ENCODE measurements at regions not wholly inside any gene's neighbourhood (a gene's known extent, or its start where the extent isn't known, plus 50 kb on each side); places are given as distances from the start of the nearest gene placed in this dataset.
"Not testable (repeated sequence)": the region's sequence is repeated elsewhere in the genome, so short reads cannot be mapped to it uniquely, and the experiment has no call there.

DNA sequence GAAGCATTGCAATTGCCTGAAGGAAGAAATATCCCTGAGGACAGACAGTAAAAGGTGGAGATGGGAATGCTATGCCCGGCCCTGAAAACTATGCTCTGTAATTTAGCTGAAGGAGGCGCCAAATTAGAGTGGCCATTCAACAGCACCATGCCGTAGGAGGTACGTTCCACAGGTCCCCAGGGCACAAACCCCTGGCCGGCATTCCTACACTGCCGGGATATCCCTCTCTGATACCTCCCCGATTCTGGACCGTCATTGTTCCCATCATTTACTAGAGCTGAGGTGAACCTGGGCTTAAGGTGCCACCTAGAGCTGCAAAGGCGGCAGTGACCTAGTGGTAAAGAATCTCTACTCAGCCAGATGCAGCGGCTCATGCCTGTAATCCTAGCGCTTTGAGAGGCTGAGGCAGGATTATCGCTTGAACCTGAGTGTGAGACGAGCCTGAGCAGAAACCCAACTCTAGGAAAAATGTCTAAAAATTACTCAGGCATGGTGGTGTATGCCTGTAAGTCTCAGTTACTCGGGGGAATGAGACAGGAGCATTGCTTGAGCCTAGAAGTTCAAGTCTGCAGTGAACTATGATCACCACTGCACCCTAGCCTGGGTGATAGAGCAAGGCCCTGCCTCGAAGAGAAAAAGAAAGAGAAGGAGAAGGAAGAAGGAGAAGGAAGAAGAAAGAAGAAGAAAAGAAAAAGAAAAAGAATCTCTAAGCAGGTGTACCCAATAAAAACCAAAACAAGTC is 53.0 kb upstream of the TNKS2 start:
- Histone ChIP-seq H3K27me3 (no peaks in the 10 kb centered on the region), H3K9me3 (no peaks in the 10 kb centered on the region), H3K4me3 (no peak overlapping the region), H3K27ac (no peak overlapping the region), H3K4me1 (no peaks in the 10 kb centered on the region), H3K36me3 (replicated peaks in 1 of 2; ENCODE audit: insufficient read depth in 1 of 2, low read depth in 2 of 2) (no peaks in the 10 kb centered on the region)
- DNase-seq (peak; percentile 12 to 44 (median 24)), ATAC-seq (peak; percentile 45)
- TF ChIP-seq, protein P1, sequence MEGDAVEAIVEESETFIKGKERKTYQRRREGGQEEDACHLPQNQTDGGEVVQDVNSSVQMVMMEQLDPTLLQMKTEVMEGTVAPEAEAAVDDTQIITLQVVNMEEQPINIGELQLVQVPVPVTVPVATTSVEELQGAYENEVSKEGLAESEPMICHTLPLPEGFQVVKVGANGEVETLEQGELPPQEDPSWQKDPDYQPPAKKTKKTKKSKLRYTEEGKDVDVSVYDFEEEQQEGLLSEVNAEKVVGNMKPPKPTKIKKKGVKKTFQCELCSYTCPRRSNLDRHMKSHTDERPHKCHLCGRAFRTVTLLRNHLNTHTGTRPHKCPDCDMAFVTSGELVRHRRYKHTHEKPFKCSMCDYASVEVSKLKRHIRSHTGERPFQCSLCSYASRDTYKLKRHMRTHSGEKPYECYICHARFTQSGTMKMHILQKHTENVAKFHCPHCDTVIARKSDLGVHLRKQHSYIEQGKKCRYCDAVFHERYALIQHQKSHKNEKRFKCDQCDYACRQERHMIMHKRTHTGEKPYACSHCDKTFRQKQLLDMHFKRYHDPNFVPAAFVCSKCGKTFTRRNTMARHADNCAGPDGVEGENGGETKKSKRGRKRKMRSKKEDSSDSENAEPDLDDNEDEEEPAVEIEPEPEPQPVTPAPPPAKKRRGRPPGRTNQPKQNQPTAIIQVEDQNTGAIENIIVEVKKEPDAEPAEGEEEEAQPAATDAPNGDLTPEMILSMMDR (IDR thresholded peaks at IDR 0.05), result peak in 4 of 7 experiments; percentile 29 to 49 (median 36)
- no peak for TF ChIP-seq POLR2A (IDR thresholded peaks at IDR 0.05)
- 39 to 50% methylated on average over 11 to 15 of the region's 15 CpGs for WGBS, 2 donors
- intact Hi-C loops (cut with DNase I), result no loop called here

DNA sequence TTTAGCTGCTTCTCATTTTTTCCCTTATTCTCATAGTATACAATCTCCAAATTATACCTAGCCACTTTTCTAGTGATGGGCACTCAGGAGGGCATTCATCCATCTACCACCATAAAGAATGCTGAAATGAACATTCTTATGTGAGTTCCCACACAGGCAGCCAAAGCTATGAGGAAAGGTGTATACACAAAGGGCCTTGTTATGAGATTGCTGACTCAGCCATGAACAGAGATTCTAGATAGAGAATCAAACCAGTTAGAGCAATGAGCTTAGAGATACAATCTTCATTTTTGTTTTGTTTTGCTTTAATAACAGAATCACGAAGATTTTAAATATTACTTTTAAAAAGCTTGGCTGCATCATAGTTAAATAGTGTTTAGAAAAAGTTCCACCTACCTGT is 54.8 kb upstream of the TNKS2 start:
- peak; percentile 50 for ATAC-seq
- intact Hi-C loops (cut with DNase I), result no loop called here
- 52 to 53% methylated on average over 1 of the region's 1 CpG for WGBS, 2 donors

DNA sequence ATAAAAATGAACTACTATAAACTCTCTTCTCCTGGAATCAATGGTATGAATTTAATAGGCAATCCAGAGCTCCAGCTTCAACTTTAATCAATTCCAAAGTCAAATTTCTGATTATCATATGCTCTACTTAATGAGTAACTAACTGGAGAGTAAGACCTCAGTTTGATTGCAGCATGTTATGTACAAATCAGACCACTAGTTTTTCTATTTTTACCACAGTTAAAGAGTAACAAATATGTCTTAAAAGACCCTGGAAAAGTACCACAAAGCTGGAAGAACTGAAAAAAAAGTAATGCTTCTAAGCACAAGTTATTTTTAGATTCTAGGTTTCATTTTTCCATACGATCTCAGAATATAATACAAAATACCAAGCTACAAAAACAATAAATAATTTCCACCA is 56.0 kb upstream of the TNKS2 start:
- Histone ChIP-seq H3K27ac (no peak overlapping the region), H3K4me3 (no peak overlapping the region), H3K4me1 (no peaks in the 10 kb centered on the region), H3K27me3 (no peaks in the 10 kb centered on the region), H3K9me3 (no peaks in the 10 kb centered on the region), H3K36me3 (replicated peaks in 1 of 2; ENCODE audit: insufficient read depth in 1 of 2, low read depth in 2 of 2) (no peaks in the 10 kb centered on the region)
- WGBS, 2 donors, result 0 to 8% methylated on average over 1 of the region's 1 CpG
- no peak for TF ChIP-seq POLR2A (IDR thresholded peaks at IDR 0.05)
- TF ChIP-seq, protein P1 (IDR thresholded peaks at IDR 0.05), result no peak
- ATAC-seq, result no peak
- no peak for DNase-seq
- intact Hi-C loops (cut with DNase I), result no loop called here

More for the DNA sequence above, 54.8 kb upstream of the TNKS2 start:
- Histone ChIP-seq H3K9me3 (no peaks in the 10 kb centered on the region), H3K4me1 (no peaks in the 10 kb centered on the region), H3K4me3 (no peak overlapping the region), H3K27me3 (no peaks in the 10 kb centered on the region), H3K36me3 (replicated peaks in 1 of 2; ENCODE audit: insufficient read depth in 1 of 2, low read depth in 2 of 2) (no peaks in the 10 kb centered on the region), H3K27ac (no peak overlapping the region)
- no peak for TF ChIP-seq POLR2A (IDR thresholded peaks at IDR 0.05)
- TF ChIP-seq, protein P1 (IDR thresholded peaks at IDR 0.05), result no peak
- no peak for DNase-seq

DNA sequence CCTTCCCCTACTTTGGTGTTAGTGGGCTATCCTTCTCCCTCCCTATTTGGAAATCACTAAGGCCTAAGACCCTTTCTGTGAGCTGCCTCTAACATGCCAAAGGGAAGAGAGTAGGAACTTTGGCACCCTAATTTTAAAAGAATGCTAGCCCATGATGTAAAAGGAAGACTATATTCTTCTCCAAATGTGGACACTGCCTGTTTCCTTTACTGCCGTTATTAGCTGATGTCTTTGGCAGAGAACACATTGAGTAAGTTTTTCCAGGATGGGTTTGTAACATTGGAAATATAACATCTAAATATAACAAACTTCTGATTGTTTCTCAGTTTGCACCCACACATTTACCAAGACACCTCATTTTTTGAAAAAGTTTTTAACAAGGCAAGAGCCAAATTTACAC is 56.9 kb upstream of the TNKS2 start:
- no peaks in the 10 kb centered on the region for H3K9me3 ChIP-seq
- TF ChIP-seq, protein P1 (IDR thresholded peaks at IDR 0.05), result no peak
- TF ChIP-seq POLR2A (IDR thresholded peaks at IDR 0.05), result no peak
- H3K27ac ChIP-seq, result no peak overlapping the region
- intact Hi-C loops (cut with DNase I), result no loop called here
- no peaks in the 10 kb centered on the region for H3K27me3 ChIP-seq
- H3K4me1 ChIP-seq, result no peaks in the 10 kb centered on the region
- no peak for ATAC-seq
- WGBS, 2 donors, result 36 to 45% methylated on average over 1 of the region's 1 CpG
- H3K4me3 ChIP-seq, result no peak overlapping the region
- H3K36me3 ChIP-seq (replicated peaks in 1 of 2; ENCODE audit: insufficient read depth in 1 of 2, low read depth in 2 of 2), result no peaks in the 10 kb centered on the region
- DNase-seq, result no peak

DNA sequence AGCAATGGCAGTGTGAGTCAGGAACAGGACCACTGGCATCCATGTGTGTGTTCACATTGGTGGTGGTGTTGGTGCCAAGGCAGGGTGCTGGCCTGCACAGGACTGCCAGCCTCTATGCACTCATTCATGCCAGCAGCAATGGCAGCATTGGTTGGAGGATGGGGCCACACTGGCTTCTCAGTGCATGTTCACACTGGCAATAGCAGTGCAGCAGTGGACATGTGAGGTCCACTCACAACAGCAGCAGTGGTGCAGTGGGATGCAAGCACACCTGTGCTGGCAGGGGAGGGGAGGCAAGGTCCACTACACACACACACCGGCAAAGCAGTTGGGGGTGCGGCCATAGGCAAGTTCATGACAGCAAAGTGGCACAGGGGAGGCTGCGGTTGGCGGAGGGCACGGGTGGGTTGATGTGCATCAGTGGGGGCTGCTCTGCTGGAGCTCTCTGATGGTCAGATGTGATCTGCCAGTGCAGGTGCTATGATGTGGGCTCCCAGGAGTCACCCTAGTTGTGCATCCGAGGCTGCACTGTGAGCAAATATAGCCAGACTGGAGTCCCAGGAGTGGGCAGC is 57.8 kb upstream of the TNKS2 start:
- whole genome bisulfite sequencing, 2 donors, result 92 to 97% methylated on average over 6 of the region's 6 CpGs
- ATAC-seq, result no peak
- no peak for DNase-seq
- TF ChIP-seq, protein P1 (IDR thresholded peaks at IDR 0.05), result no peak
- no peak for TF ChIP-seq POLR2A (IDR thresholded peaks at IDR 0.05)
- H3K9me3 ChIP-seq, result no peaks in the 10 kb centered on the region
- no peaks in the 10 kb centered on the region for H3K27me3 ChIP-seq
- no peaks in the 10 kb centered on the region for H3K36me3 ChIP-seq (replicated peaks in 1 of 2; ENCODE audit: insufficient read depth in 1 of 2, low read depth in 2 of 2)
- no peaks in the 10 kb centered on the region for H3K4me1 ChIP-seq
- H3K27ac ChIP-seq, result no peak overlapping the region
- intact Hi-C loops (cut with DNase I), result no loop called here
- no peak overlapping the region for H3K4me3 ChIP-seq

DNA sequence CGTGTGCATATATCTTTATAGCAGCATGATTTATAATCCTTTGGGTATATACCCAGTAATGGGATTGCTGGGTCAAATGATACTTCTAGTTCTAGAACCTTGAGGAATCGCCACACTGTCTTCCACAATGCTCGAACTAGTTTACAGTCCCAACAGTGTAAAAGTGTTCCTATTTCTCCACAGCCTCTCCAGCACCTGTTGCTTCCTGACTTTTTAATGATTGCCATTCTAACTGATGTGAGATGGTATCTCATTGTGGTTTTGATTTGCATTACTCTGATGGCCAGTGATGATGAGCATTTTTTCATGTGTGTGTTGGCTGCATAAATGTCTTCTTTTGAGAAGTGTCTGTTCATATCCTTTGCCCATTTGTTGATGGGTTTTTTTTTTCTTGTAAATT is 66.0 kb upstream of the TNKS2 start:
- H3K27me3 ChIP-seq; H3K4me3 ChIP-seq; H3K27ac ChIP-seq; DNase-seq; H3K36me3 ChIP-seq (replicated peaks in 1 of 2; ENCODE audit: insufficient read depth in 1 of 2, low read depth in 2 of 2); H3K4me1 ChIP-seq; intact Hi-C loops (cut with DNase I); ATAC-seq; H3K9me3 ChIP-seq: not testable (repeated sequence)
- 58 to 79% methylated on average over 3 of the region's 3 CpGs for WGBS, 2 donors

DNA sequence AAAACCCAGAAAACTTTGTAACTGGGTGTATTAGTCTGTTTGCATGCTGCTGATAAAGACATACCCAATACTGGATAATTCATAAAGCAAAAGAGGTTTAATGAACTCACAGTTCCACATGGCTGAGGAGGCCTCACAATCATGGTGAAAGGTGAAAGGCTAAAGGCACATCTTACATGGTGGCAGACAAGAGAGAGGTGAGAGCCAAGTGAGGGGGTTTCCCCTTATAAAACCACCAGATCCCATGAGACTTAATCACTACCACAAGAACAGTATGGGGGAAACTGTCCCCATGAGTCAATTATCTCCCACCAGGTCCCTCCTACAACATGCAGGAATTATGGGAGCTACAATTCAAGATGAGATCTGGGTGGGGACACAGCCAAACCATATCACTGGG is 68.9 kb upstream of the TNKS2 start:
- intact Hi-C loops (cut with DNase I); DNase-seq: not testable (repeated sequence)

More for the DNA sequence above, 68.9 kb upstream of the TNKS2 start:
- not testable (repeated sequence) for H3K36me3 ChIP-seq (replicated peaks in 1 of 2; ENCODE audit: insufficient read depth in 1 of 2, low read depth in 2 of 2); ATAC-seq; H3K4me3 ChIP-seq; H3K27me3 ChIP-seq; H3K4me1 ChIP-seq; H3K9me3 ChIP-seq; H3K27ac ChIP-seq
